ENCODE measurements at regions not wholly inside any gene's neighbourhood (a gene's known extent, or its start where the extent isn't known, plus 50 kb on each side); places are given as distances from the start of the nearest gene placed in this dataset.

GRCh38 chr16:62213763-62214162, 177.5 kb upstream of the CDH8 start:
- TF ChIP-seq EZH2 (IDR thresholded peaks at IDR 0.05; ENCODE audit: borderline replicate concordance, insufficient read depth, low read length, poor library complexity, severe bottlenecking) (no peak), CTCF (IDR thresholded peaks at IDR 0.05; ENCODE audit: poor library complexity, severe bottlenecking) (no peak), POLR2AphosphoS5 (IDR thresholded peaks at IDR 0.05) (no peak), REST (IDR thresholded peaks at IDR 0.05; ENCODE audit: borderline replicate concordance) (no peak), SMC3 (conservative IDR thresholded peaks at IDR 0.05; ENCODE audit: poor library complexity) (no peak), EP300 (conservative IDR thresholded peaks at IDR 0.05; ENCODE audit: poor library complexity, severe bottlenecking) (no peak), TAF1 (IDR thresholded peaks at IDR 0.05; ENCODE audit: low read depth) (no peak), RAD21 (conservative IDR thresholded peaks at IDR 0.05) (no peak), MXI1 (conservative IDR thresholded peaks at IDR 0.05; ENCODE audit: poor library complexity, severe bottlenecking) (no peak)
